IMR-90 (cell line): ENCODE measurements at regions not wholly inside any gene's neighbourhood (a gene's known extent, or its start where the extent isn't known, plus 50 kb on each side); places are given as distances from the start of the nearest gene placed in this dataset.

Experiments
- ATAC-seq: fragments of 200-7000 bp; cut with Tn5 transposase; 2 replicates; pipeline ENCODE4 v1.9.1; 2020; ENCODE audit warnings: low read depth, mild to moderate bottlenecking, moderate library complexity
- BruUV-seq: library from RNA; stranded (reverse); fragments of 400-500 nt; replicated peaks from 2 replicates; lab custom pipeline; 2021; lab: Mats Ljungman, UMichigan
- CTCF ChIA-PET: fragments of 300-600 bp; formaldehyde crosslinking; extraction: SDS; loops from one replicate; lab custom pipeline; 2021; ENCODE audit warnings: antibody characterized with exemption; lab: Yijun Ruan, JAX
- POLR2A ChIA-PET: fragments of 300-600 bp; sonication (Branson Sonifier 250); formaldehyde crosslinking; loops from one replicate; lab custom pipeline; 2022; ENCODE audit warnings: antibody characterized with exemption; ENCODE audit not compliant: unreplicated experiment; lab: Charles Lee
- DNase-seq: peaks from one replicate; pipeline ENCODE4 v3.0.0; 2013
- H2AFZ ChIP-seq: replicated peaks from 2 replicates; pipeline ENCODE3; 2013; ENCODE audit warnings: low read length, mild to moderate bottlenecking; ENCODE audit not compliant: poor library complexity
- H2AK5ac ChIP-seq: 2 replicates; pipeline ENCODE4 v1.6.1; 2013; ENCODE audit warnings: low read depth, low read length, inconsistent platforms
- H2AK9ac ChIP-seq: replicated peaks from 2 replicates; pipeline ENCODE3; 2013; ENCODE audit warnings: mild to moderate bottlenecking, low read depth, low read length, moderate library complexity; ENCODE audit not compliant: poor library complexity
- H2BK120ac ChIP-seq: 2 replicates; pipeline ENCODE4 v1.6.1; 2013; ENCODE audit warnings: low read depth, low read length, inconsistent platforms
- H2BK15ac ChIP-seq: 3 replicates; pipeline ENCODE4 v1.6.1; 2013; ENCODE audit warnings: low read depth, low read length, inconsistent platforms
- H2BK20ac ChIP-seq: 2 replicates; pipeline ENCODE4 v1.6.1; 2013; ENCODE audit warnings: low read depth, mild to moderate bottlenecking, inconsistent platforms, low read length, moderate library complexity
- H2BK5ac ChIP-seq: 2 replicates; pipeline ENCODE4 v1.6.1; 2013; ENCODE audit warnings: mild to moderate bottlenecking, low read depth, low read length, inconsistent platforms; ENCODE audit not compliant: poor library complexity, severe bottlenecking
- H3K14ac ChIP-seq: replicated peaks from 2 replicates; pipeline ENCODE4 v1.6.1; 2013; ENCODE audit warnings: low read depth, low read length, inconsistent platforms
- H3K18ac ChIP-seq: 2 replicates; pipeline ENCODE4 v1.6.1; 2013; ENCODE audit warnings: low read depth, low read length, control low read depth
- H3K23ac ChIP-seq: 2 replicates; pipeline ENCODE4 v1.6.1; 2013; ENCODE audit warnings: low read depth, low read length, inconsistent platforms
- H3K27ac ChIP-seq: 2 replicates; pipeline ENCODE4 v1.5.1; 2013; ENCODE audit warnings: mild to moderate bottlenecking, control low read depth, low read length; ENCODE audit not compliant: insufficient read depth
- H3K27me3 ChIP-seq: 2 replicates; pipeline ENCODE4 v1.6.1; 2013; ENCODE audit warnings: low read length; ENCODE audit not compliant: control insufficient read depth, insufficient read depth
- H3K36me3 ChIP-seq: 2 replicates; pipeline ENCODE4 v1.6.1; 2013; ENCODE audit warnings: low read length, mixed read lengths; ENCODE audit not compliant: control insufficient read depth, insufficient read depth
- H3K4ac ChIP-seq: 2 replicates; pipeline ENCODE4 v1.6.1; 2013; ENCODE audit warnings: low read depth, low read length, inconsistent platforms
- H3K4me1 ChIP-seq: 2 replicates; pipeline ENCODE4 v1.6.1; 2013; ENCODE audit warnings: low read length, mixed read lengths; ENCODE audit not compliant: control insufficient read depth, insufficient read depth
- H3K4me2 ChIP-seq: 2 replicates; pipeline ENCODE4 v1.6.1; 2013; ENCODE audit warnings: low read depth, mild to moderate bottlenecking, control low read depth, low read length, moderate library complexity
- H3K4me3 ChIP-seq: 2 replicates; pipeline ENCODE4 v1.5.1; 2013; ENCODE audit warnings: low read depth, mild to moderate bottlenecking, control low read depth, low read length, moderate library complexity; ENCODE audit not compliant: insufficient read depth
- H3K56ac ChIP-seq: 2 replicates; pipeline ENCODE4 v1.6.1; 2013; ENCODE audit warnings: low read length, inconsistent platforms; ENCODE audit not compliant: insufficient read depth; ENCODE audit errors: extremely low read depth
- H3K79me1 ChIP-seq, 2 experiments: 2 replicates each; pipeline ENCODE4 v1.6.1; 2013; ENCODE audit warnings: low read length in 2 of 2, inconsistent platforms in 1 of 2, low read depth in 1 of 2
- H3K9ac ChIP-seq: 2 replicates; pipeline ENCODE4 v1.6.1; 2013; ENCODE audit warnings: low read depth, low read length, control low read depth
- H3K9me1 ChIP-seq: 2 replicates; pipeline ENCODE4 v1.6.1; 2013; ENCODE audit warnings: low read length, inconsistent platforms; ENCODE audit not compliant: insufficient read depth
- H3K9me3 ChIP-seq: 2 replicates; pipeline ENCODE4 v1.6.1; 2013; ENCODE audit warnings: low read length; ENCODE audit not compliant: control insufficient read depth, insufficient read depth
- H4K20me1 ChIP-seq: 2 replicates; pipeline ENCODE4 v1.6.1; 2013; ENCODE audit warnings: low read length, inconsistent platforms; ENCODE audit not compliant: insufficient read depth
- H4K5ac ChIP-seq: 2 replicates; pipeline ENCODE4 v1.6.1; 2013; ENCODE audit warnings: mild to moderate bottlenecking, low read depth, low read length, control low read depth
- H4K8ac ChIP-seq, 2 experiments: 2 replicates each; pipeline ENCODE4 v1.6.1; 2013; ENCODE audit warnings: low read depth in 2 of 2, low read length in 2 of 2, control low read depth in 1 of 2, inconsistent platforms in 1 of 2
- H4K91ac ChIP-seq: 2 replicates; pipeline ENCODE4 v1.6.1; 2013; ENCODE audit warnings: low read depth, low read length, inconsistent platforms; ENCODE audit not compliant: insufficient read depth
- CEBPB ChIP-seq: IDR thresholded peaks from 2 replicates; pipeline ENCODE4 v1.6.1; 2012; ENCODE audit warnings: low read depth, low read length, improper control_type of control experiment
- MAZ ChIP-seq: IDR thresholded peaks from 2 replicates; pipeline ENCODE4 v1.6.1; 2012; ENCODE audit warnings: low read depth, mild to moderate bottlenecking, low read length, improper control_type of control experiment, moderate library complexity, borderline replicate concordance
- MXI1 ChIP-seq: IDR thresholded peaks from 2 replicates; pipeline ENCODE4 v1.6.1; 2012; ENCODE audit warnings: low read depth, mild to moderate bottlenecking, low read length, moderate library complexity, borderline replicate concordance
- POLR2A ChIP-seq: IDR thresholded peaks from 2 replicates; pipeline ENCODE4 v1.6.1; 2012; ENCODE audit warnings: mild to moderate bottlenecking, low read depth, low read length
- RAD21 ChIP-seq: IDR thresholded peaks from 2 replicates; pipeline ENCODE4 v1.6.1; 2012; ENCODE audit warnings: low read length, improper control_type of control experiment
- RFX5 ChIP-seq: IDR thresholded peaks from 2 replicates; pipeline ENCODE4 v1.8.0; 2012; ENCODE audit warnings: low read depth, mild to moderate bottlenecking, low read length, moderate library complexity
- WGBS, 2 experiments: methylation state at CpG; one replicate each; pipeline versions ENCODE4 v1.1.5 to v1.1.7; 2013; ENCODE audit warnings: missing lambda C conversion rate in 2 of 2; ENCODE audit not compliant: insufficient read length in 1 of 2; ENCODE audit errors: extremely low coverage in 2 of 2; 5-methylcytosine and 5-hydroxymethylcytosine counted together
- dilution Hi-C: fragments of 300-500 bp; cut with HindIII; formaldehyde crosslinking; loops from one replicate; pipeline ENCODE4 v1.14.3; 2018; ENCODE audit warnings: low sequenced_read_pairs; ENCODE audit not compliant: unreplicated experiment
- in situ Hi-C: fragments of 300-500 bp; cut with MboI; formaldehyde crosslinking; loops from 3 replicates; pipeline ENCODE4 v1.14.3; 2019; ENCODE audit warnings: low sequenced_read_pairs, inconsistent platforms, mixed read lengths
- intact Hi-C: fragments of 100-400 bp; cut with micrococcal nuclease; formaldehyde crosslinking; loops from 2 replicates; pipeline ENCODE4 v1.10.0; 2022
- TF ChIP-seq, protein P1 (sequence below): fragments of 150-350 bp; IDR thresholded peaks from 2 replicates; pipeline ENCODE4 v1.6.1; 2016; ENCODE audit warnings: low read depth, mild to moderate bottlenecking, low read length, moderate library complexity, borderline replicate concordance
- TF ChIP-seq, protein P2 (sequence below): conservative IDR thresholded peaks from 2 replicates; pipeline ENCODE4 v1.5.1; 2012; ENCODE audit warnings: mild to moderate bottlenecking, low read depth, low read length, improper control_type of control experiment

- DNase-seq (no peak), ATAC-seq (no peak)
- intact Hi-C loops, result no loop called here
- H3K18ac ChIP-seq, result no peak overlapping the region
- no peaks in the 10 kb centered on the region for H3K79me1 ChIP-seq
- no peak overlapping the region for H3K27ac ChIP-seq
- no peak overlapping the region for H4K5ac ChIP-seq
- H3K9me1 ChIP-seq, result no peaks in the 10 kb centered on the region
- in situ Hi-C loops, result no loop called here
- no peak overlapping the region for H3K4me2 ChIP-seq
- no peaks in the 10 kb centered on the region for H3K27me3 ChIP-seq
- no peak for TF ChIP-seq RAD21
- no peak for TF ChIP-seq CEBPB
- no peak for TF ChIP-seq POLR2A
- no peak for TF ChIP-seq RFX5
- TF ChIP-seq MAZ, result no peak
- TF ChIP-seq, protein P1, sequence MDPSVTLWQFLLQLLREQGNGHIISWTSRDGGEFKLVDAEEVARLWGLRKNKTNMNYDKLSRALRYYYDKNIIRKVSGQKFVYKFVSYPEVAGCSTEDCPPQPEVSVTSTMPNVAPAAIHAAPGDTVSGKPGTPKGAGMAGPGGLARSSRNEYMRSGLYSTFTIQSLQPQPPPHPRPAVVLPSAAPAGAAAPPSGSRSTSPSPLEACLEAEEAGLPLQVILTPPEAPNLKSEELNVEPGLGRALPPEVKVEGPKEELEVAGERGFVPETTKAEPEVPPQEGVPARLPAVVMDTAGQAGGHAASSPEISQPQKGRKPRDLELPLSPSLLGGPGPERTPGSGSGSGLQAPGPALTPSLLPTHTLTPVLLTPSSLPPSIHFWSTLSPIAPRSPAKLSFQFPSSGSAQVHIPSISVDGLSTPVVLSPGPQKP, result no peak
- TF ChIP-seq, protein P2, sequence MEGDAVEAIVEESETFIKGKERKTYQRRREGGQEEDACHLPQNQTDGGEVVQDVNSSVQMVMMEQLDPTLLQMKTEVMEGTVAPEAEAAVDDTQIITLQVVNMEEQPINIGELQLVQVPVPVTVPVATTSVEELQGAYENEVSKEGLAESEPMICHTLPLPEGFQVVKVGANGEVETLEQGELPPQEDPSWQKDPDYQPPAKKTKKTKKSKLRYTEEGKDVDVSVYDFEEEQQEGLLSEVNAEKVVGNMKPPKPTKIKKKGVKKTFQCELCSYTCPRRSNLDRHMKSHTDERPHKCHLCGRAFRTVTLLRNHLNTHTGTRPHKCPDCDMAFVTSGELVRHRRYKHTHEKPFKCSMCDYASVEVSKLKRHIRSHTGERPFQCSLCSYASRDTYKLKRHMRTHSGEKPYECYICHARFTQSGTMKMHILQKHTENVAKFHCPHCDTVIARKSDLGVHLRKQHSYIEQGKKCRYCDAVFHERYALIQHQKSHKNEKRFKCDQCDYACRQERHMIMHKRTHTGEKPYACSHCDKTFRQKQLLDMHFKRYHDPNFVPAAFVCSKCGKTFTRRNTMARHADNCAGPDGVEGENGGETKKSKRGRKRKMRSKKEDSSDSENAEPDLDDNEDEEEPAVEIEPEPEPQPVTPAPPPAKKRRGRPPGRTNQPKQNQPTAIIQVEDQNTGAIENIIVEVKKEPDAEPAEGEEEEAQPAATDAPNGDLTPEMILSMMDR, result no peak
- no peak for TF ChIP-seq MXI1
- no peak overlapping the region for H3K9ac ChIP-seq
- no peak overlapping the region for H2BK20ac ChIP-seq
- H3K9me3 ChIP-seq, result peaks cover 24% of the 10 kb centered on the region
- no peak overlapping the region for H4K8ac ChIP-seq
- CTCF ChIA-PET, result no interaction called here
- no peak overlapping the region for H2BK120ac ChIP-seq
- 100% methylated on average over 1 of the region's 3 CpGs; no CpG with 5 or more reads in 1 of the 2 experiments for whole genome bisulfite sequencing, 2 experiments
- no peak overlapping the region for H2AK9ac ChIP-seq
- no peak overlapping the region for H2AFZ ChIP-seq
- H3K36me3 ChIP-seq, result no peaks in the 10 kb centered on the region
- POLR2A ChIA-PET, result no interaction called here
- no peaks in the 10 kb centered on the region for H3K4me1 ChIP-seq
- no peak overlapping the region for H2AK5ac ChIP-seq
- H4K91ac ChIP-seq, result no peak overlapping the region
- H3K23ac ChIP-seq, result no peak overlapping the region
- H4K20me1 ChIP-seq, result no peaks in the 10 kb centered on the region
- H3K14ac ChIP-seq, result no peak overlapping the region
- no peak overlapping the region for H3K4ac ChIP-seq
- dilution Hi-C loops, result no loop called here
- no peak overlapping the region for H2BK15ac ChIP-seq
- no TSS peak for BruUV-seq
- no peak overlapping the region for H2BK5ac ChIP-seq
- no peak overlapping the region for H3K56ac ChIP-seq
- H3K4me3 ChIP-seq, result no peak overlapping the region
Observed at GRCh38 chr22:34319346-34319745, 399.1 kb upstream of the LARGE1 start.
